ENCODE measurements at regions not wholly inside any gene's neighbourhood (a gene's known extent, or its start where the extent isn't known, plus 50 kb on each side); places are given as distances from the start of the nearest gene placed in this dataset.

DNA sequence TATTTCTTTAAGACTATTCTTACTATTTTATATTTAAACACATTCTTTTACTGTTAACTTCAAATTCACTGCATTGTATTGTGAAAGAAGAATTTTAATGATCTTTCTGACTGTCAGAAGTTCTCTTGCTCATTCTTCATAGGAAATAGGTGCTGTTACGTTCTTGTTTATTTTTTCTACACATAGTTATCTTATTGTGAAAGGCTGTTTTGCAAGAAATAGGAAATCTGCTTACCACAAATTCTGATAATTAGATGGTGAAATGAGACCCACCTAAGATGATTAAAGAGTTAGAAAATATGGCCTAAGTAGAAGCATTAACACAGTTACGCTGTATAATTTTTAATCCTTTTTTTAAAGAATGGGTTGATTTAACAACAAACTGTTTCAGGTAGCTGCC is 316.1 kb upstream of the ZFP42 start:
- TF ChIP-seq, protein P1, sequence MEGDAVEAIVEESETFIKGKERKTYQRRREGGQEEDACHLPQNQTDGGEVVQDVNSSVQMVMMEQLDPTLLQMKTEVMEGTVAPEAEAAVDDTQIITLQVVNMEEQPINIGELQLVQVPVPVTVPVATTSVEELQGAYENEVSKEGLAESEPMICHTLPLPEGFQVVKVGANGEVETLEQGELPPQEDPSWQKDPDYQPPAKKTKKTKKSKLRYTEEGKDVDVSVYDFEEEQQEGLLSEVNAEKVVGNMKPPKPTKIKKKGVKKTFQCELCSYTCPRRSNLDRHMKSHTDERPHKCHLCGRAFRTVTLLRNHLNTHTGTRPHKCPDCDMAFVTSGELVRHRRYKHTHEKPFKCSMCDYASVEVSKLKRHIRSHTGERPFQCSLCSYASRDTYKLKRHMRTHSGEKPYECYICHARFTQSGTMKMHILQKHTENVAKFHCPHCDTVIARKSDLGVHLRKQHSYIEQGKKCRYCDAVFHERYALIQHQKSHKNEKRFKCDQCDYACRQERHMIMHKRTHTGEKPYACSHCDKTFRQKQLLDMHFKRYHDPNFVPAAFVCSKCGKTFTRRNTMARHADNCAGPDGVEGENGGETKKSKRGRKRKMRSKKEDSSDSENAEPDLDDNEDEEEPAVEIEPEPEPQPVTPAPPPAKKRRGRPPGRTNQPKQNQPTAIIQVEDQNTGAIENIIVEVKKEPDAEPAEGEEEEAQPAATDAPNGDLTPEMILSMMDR (IDR thresholded peaks at IDR 0.05), result no peak
- TF ChIP-seq POLR2A (IDR thresholded peaks at IDR 0.05), result no peak
